Activated T-cell treated with anti-CD3 and anti-CD28 coated beads, Interleukin-2, amount 50 U/mL, for 4 hours (primary cell): ENCODE measurements at regions not wholly inside any gene's neighbourhood (a gene's known extent, or its start where the extent isn't known, plus 50 kb on each side); places are given as distances from the start of the nearest gene placed in this dataset.

Experiments
- ATAC-seq, 2 donors: fragments of 200-7000 bp; cut with Tn5 transposase; one replicate each; pipeline ENCODE4 v1.10.0; 2021
- DNase-seq: peaks from one replicate; pipeline ENCODE4 v3.0.0-alpha.2; 2020
- H3K27me3 Mint-ChIP-seq: one replicate; pipeline ENCODE4 v1.8.0; 2021; ENCODE audit warnings: low read depth, mixed read lengths
- H3K36me3 Mint-ChIP-seq: one replicate; pipeline ENCODE4 v1.8.0; 2022; ENCODE audit warnings: mixed read lengths; ENCODE audit not compliant: insufficient read depth
- H3K4me1 Mint-ChIP-seq: one replicate; pipeline ENCODE4 v1.8.0; 2021; ENCODE audit warnings: low read depth, mixed read lengths
- H3K4me3 Mint-ChIP-seq: one replicate; pipeline ENCODE4 v1.8.0; 2021; ENCODE audit warnings: mild to moderate bottlenecking, moderate library complexity, mixed read lengths
- H3K9me3 Mint-ChIP-seq: one replicate; pipeline ENCODE4 v1.8.0; 2021; ENCODE audit warnings: mixed read lengths

DNA sequence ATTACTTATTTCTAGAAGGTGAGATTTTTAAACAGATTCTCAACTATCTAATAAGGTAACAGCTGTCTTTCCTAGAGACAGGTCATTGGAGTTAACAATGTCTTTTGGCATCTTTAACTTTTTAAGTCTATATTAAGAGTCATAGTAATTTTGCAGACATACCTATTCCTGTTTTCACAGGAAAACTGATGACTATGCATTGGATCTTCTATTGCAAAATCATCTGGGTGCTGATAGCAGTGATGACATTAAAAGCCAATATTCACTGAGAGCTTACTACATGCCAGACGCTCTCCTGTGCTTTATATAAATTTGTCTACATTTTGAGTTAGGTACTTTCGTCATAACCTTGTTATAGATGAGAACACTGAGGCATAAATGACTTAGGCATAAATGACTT lies 462.4 kb upstream of the MARCKS start:
- DNase-seq (no peak), ATAC-seq (no peak)
- Mint-ChIP-seq H3K9me3 (no peaks in the 10 kb centered on the region), H3K4me1 (no peaks in the 10 kb centered on the region), H3K27me3 (no peaks in the 10 kb centered on the region), H3K36me3 (no peaks in the 10 kb centered on the region), H3K4me3 (no peak overlapping the region)

- no peaks in the 10 kb centered on the region for H3K36me3 Mint-ChIP-seq
- DNase-seq (no peak), ATAC-seq (no peak)
- H3K9me3 Mint-ChIP-seq, result no peaks in the 10 kb centered on the region
- no peaks in the 10 kb centered on the region for H3K27me3 Mint-ChIP-seq
- no peak overlapping the region for H3K4me3 Mint-ChIP-seq
- H3K4me1 Mint-ChIP-seq, result no peaks in the 10 kb centered on the region
Measured at GRCh38 chr6:113396730-113397129, 460.4 kb upstream of the MARCKS start.

- H3K4me1 Mint-ChIP-seq, result no peaks in the 10 kb centered on the region
- H3K9me3 Mint-ChIP-seq, result no peaks in the 10 kb centered on the region
- H3K36me3 Mint-ChIP-seq, result no peaks in the 10 kb centered on the region
- ATAC-seq (no peak), DNase-seq (no peak)
- H3K4me3 Mint-ChIP-seq, result no peak overlapping the region
- no peaks in the 10 kb centered on the region for H3K27me3 Mint-ChIP-seq
Measured at GRCh38 chr6:113397236-113397635, 459.9 kb upstream of the MARCKS start.

GRCh38 chr6:113401231-113401630 lies 455.9 kb upstream of the MARCKS start:
- Mint-ChIP-seq H3K4me1 (no peaks in the 10 kb centered on the region), H3K27me3 (no peaks in the 10 kb centered on the region), H3K9me3 (peaks cover 3% of the 10 kb centered on the region), H3K4me3 (no peak overlapping the region), H3K36me3 (no peaks in the 10 kb centered on the region)
- ATAC-seq, result no peak
- no peak for DNase-seq

DNA sequence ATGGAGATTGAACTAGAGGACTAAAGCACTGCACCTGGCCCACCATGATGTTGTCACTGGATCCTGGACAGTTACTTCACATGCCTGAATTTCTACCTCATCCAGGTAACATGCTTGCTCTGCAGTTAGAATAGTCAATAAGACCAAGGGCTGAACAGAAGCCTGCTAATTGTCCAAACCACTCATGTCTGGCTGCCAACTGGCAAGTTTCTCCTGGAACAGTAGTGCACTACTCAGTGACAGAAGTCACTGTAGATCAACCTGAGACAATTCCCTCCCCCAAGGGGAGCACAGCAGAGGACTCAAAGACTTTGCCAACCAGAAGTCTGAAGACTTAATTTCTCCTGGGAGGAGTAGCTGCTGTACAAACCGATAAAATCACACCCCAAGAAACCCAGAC lies 454.6 kb upstream of the MARCKS start:
- no peak overlapping the region for H3K4me3 Mint-ChIP-seq
- no peaks in the 10 kb centered on the region for H3K4me1 Mint-ChIP-seq
- DNase-seq (no peak), ATAC-seq (no peak)
- no peaks in the 10 kb centered on the region for H3K27me3 Mint-ChIP-seq
- peaks cover 3% of the 10 kb centered on the region for H3K9me3 Mint-ChIP-seq
- no peaks in the 10 kb centered on the region for H3K36me3 Mint-ChIP-seq

GRCh38 chr6:113403966-113404595 lies 453.1 kb upstream of the MARCKS start:
- Mint-ChIP-seq H3K36me3 (no peaks in the 10 kb centered on the region), H3K4me3 (no peak overlapping the region), H3K27me3 (no peaks in the 10 kb centered on the region), H3K4me1 (no peaks in the 10 kb centered on the region), H3K9me3 (peaks cover 3% of the 10 kb centered on the region)
- ATAC-seq, result no peak
- no peak for DNase-seq

DNA sequence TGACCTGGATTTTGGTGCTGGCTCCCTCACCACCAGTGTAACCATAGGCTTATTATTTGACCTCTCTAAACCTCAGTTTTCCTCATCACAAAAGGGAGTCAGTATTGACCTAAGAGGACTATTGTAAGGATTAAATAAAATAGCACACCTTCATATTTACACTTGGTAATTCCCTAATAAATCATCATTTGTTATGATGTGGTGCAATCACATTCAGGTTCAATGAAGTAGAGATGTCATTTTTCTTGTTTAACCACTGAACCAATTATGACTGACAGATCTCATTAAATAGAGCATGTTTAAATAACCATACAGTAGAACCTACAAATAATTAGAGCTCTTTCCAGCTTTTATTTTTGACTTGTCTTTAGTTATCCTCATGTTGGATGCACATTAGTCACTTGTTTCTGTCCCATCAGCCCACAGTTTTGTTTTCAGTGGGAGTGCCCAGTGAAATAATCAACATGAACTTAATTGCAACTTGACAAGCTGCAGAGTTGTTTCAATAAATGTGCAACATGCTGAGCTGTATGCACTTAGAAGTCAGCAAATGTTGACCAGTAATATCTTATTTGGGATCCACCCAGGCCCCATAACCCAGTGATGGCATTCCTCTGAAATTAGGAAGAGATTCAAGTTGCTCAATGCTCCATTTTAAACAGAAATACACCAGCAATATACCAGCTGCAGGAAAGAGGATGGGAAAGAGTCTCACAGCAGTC lies 451.7 kb upstream of the MARCKS start:
- Mint-ChIP-seq H3K9me3 (peaks cover 3% of the 10 kb centered on the region), H3K27me3 (no peaks in the 10 kb centered on the region)

DNA sequence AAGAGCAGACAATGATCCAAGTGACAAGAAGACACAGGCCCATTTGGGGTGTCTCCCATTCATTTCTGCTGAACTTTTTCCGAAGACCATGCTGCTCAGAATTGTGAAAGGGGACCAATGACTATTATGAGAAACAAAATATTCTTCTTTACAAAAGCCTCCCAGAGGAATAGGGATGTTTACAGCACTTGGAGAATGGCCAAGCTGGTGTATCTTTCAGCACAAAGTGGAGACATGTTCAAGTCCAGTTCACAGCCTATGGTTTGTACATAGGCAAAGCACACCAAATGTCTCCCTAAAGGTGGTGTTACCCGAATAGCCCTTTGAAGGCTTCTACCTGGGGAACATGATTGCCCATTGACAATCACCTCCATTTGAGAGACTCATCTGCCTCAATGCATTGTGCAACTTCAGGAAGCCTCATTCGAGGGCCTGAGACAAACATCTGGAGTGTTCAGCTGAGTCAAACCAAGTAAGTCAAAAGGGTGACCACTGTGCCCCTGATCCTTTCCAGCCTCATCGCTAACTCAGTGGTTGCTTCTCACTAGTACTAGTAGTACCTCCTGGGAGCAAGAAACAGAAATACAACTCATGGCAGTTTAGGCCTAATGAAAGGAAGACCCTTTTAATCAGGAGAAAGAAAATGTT lies 451.0 kb upstream of the MARCKS start:
- no peak overlapping the region for H3K4me3 Mint-ChIP-seq
- H3K27me3 Mint-ChIP-seq, result no peaks in the 10 kb centered on the region
- H3K4me1 Mint-ChIP-seq, result no peaks in the 10 kb centered on the region
- H3K36me3 Mint-ChIP-seq, result no peaks in the 10 kb centered on the region
- peaks cover 3% of the 10 kb centered on the region for H3K9me3 Mint-ChIP-seq
- no peak for ATAC-seq
- no peak for DNase-seq

More for the DNA sequence above, 451.7 kb upstream of the MARCKS start:
- Mint-ChIP-seq H3K4me3 (no peak overlapping the region), H3K4me1 (no peaks in the 10 kb centered on the region), H3K36me3 (no peaks in the 10 kb centered on the region)
- no peak for ATAC-seq
- DNase-seq, result no peak

- Mint-ChIP-seq H3K9me3 (no peaks in the 10 kb centered on the region), H3K27me3 (no peaks in the 10 kb centered on the region), H3K4me1 (no peaks in the 10 kb centered on the region), H3K36me3 (no peaks in the 10 kb centered on the region), H3K4me3 (no peak overlapping the region)
- DNase-seq (no peak), ATAC-seq (no peak)
Measured at GRCh38 chr6:113411011-113411410, 446.1 kb upstream of the MARCKS start.

DNA sequence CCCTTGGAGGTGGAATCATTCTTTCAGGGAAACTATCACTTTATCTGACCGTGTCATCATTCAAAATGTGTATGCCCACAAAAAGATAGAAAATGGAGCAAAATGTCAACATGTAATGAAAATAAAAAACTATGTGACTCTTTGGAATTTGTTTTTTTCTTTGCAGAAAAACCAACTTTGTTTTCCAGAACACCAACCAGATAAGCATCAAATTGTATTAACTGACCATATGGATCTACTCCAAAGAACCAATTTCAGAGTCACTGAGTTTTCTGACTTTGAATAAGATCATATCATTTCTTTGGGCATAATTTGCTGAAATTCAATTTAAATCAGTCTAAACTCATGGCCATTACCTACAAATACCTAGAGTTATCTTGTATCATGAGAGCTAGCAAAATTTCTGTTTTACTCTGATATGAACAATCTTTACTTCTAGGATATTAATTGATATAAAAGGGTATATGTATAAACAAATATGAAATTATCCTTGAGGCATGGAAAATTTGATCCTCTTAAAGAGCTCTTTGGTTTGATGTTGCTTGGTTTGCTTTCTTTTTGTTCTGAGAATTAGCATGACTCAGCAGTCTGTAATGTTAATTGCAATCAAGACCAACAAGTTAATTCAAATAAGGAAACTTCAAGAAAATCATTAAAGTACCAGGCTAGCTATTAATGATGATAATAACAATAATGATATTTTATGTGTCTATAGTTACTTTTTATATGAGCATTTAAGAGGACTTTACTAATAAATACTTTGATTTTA lies 444.4 kb upstream of the MARCKS start:
- no peaks in the 10 kb centered on the region for H3K36me3 Mint-ChIP-seq
- DNase-seq (no peak), ATAC-seq (no peak)
- H3K4me1 Mint-ChIP-seq, result no peaks in the 10 kb centered on the region
- no peaks in the 10 kb centered on the region for H3K27me3 Mint-ChIP-seq
- H3K9me3 Mint-ChIP-seq, result no peaks in the 10 kb centered on the region
- H3K4me3 Mint-ChIP-seq, result no peak overlapping the region

GRCh38 chr6:113414511-113414910 lies 442.6 kb upstream of the MARCKS start:
- no peaks in the 10 kb centered on the region for H3K36me3 Mint-ChIP-seq
- no peaks in the 10 kb centered on the region for H3K9me3 Mint-ChIP-seq
- no peaks in the 10 kb centered on the region for H3K4me1 Mint-ChIP-seq
- DNase-seq (no peak), ATAC-seq (no peak)
- H3K4me3 Mint-ChIP-seq, result no peak overlapping the region
- H3K27me3 Mint-ChIP-seq, result no peaks in the 10 kb centered on the region

DNA sequence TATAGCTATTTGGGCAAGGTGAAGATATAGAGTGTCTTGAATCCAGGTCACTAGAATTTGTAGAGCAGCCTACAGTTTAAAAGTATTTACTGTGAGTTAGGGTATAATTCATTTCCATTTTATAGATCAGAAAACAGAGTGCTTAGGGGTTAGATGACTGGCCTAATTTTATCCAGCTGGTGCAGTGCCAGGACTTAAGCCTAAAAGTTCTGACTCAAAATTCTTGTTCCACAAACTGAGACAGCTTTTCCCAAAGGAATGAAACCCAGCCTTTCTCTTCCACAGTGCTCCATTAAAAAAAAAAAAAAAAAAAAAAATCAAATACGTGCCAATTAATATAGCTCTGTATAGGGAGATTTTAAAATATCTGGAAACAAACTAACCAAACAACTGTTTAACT lies 441.0 kb upstream of the MARCKS start:
- no peaks in the 10 kb centered on the region for H3K4me1 Mint-ChIP-seq
- no peak overlapping the region for H3K4me3 Mint-ChIP-seq
- no peaks in the 10 kb centered on the region for H3K36me3 Mint-ChIP-seq
- H3K27me3 Mint-ChIP-seq, result no peaks in the 10 kb centered on the region
- ATAC-seq, result no peak
- H3K9me3 Mint-ChIP-seq, result no peaks in the 10 kb centered on the region
- no peak for DNase-seq

GRCh38 chr6:113420290-113420689 lies 436.9 kb upstream of the MARCKS start:
- no peaks in the 10 kb centered on the region for H3K27me3 Mint-ChIP-seq
- H3K36me3 Mint-ChIP-seq, result no peaks in the 10 kb centered on the region
- ATAC-seq (no peak), DNase-seq (no peak)
- no peaks in the 10 kb centered on the region for H3K4me1 Mint-ChIP-seq
- H3K9me3 Mint-ChIP-seq, result no peaks in the 10 kb centered on the region
- no peak overlapping the region for H3K4me3 Mint-ChIP-seq

- DNase-seq, result no peak
- Mint-ChIP-seq H3K4me3 (no peak overlapping the region), H3K9me3 (no peaks in the 10 kb centered on the region), H3K36me3 (no peaks in the 10 kb centered on the region), H3K4me1 (no peaks in the 10 kb centered on the region), H3K27me3 (no peaks in the 10 kb centered on the region)
- no peak for ATAC-seq
Measured at GRCh38 chr6:113421997-113422396, 435.1 kb upstream of the MARCKS start.
